Panc1 (cell line): ENCODE measurements at regions not wholly inside any gene's neighbourhood (a gene's known extent, or its start where the extent isn't known, plus 50 kb on each side); places are given as distances from the start of the nearest gene placed in this dataset.

Experiments
- TF ChIP-seq, protein P1 (sequence below), 2 experiments: IDR thresholded peaks; 2 replicates each; pipeline ENCODE4 v1.6.1; 2011 to 2012; ENCODE audit warnings: low read depth in 2 of 2, control low read depth in 1 of 2, low read length in 1 of 2, mild to moderate bottlenecking in 1 of 2, moderate library complexity in 1 of 2; ENCODE audit not compliant: insufficient read depth in 1 of 2
- TF ChIP-seq, protein P2 (sequence below): fragments of 450-650 bp; IDR thresholded peaks from 2 replicates; pipeline ENCODE4 v1.5.1; 2017; ENCODE audit warnings: mild to moderate bottlenecking

DNA sequence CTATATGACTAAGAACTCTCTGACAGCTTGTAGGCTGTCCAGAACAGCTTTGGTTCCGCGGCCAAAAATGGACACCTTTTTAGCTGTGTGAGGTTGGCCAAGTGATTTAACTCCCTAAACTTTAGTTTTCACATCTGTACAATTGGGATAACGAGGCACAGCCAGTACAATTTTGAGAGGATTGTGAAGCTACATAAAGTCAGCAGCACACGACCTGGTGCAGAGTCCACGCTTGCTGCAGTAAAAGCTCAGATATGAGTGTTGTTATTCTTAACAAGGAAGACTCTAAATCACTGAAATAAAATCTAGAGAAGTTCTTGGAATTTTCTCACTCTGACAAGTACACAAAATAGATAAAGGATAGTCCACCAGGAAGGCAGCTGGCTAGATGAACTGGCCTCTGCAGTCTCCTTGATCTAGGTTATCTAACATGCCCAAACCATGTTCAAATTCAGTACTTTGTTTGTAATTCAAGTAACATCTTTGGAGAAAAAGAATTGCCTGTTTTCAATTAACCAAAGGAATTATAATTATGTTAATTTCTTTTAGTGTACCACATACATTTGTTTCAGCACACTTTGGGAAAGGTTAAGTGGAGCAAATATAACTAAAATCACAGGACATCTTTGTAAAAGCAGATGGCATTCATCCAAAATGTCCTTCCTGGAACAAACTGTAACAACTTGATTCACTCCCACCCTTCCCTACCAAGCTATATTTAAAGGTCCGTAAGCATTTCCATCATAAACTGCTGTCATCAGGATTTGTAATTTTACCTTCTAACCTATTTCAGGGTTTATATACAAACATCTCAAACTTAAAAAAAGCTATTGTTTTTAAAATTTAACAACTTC, 201.7 kb upstream of the STK17B start:
- TF ChIP-seq, protein P1, sequence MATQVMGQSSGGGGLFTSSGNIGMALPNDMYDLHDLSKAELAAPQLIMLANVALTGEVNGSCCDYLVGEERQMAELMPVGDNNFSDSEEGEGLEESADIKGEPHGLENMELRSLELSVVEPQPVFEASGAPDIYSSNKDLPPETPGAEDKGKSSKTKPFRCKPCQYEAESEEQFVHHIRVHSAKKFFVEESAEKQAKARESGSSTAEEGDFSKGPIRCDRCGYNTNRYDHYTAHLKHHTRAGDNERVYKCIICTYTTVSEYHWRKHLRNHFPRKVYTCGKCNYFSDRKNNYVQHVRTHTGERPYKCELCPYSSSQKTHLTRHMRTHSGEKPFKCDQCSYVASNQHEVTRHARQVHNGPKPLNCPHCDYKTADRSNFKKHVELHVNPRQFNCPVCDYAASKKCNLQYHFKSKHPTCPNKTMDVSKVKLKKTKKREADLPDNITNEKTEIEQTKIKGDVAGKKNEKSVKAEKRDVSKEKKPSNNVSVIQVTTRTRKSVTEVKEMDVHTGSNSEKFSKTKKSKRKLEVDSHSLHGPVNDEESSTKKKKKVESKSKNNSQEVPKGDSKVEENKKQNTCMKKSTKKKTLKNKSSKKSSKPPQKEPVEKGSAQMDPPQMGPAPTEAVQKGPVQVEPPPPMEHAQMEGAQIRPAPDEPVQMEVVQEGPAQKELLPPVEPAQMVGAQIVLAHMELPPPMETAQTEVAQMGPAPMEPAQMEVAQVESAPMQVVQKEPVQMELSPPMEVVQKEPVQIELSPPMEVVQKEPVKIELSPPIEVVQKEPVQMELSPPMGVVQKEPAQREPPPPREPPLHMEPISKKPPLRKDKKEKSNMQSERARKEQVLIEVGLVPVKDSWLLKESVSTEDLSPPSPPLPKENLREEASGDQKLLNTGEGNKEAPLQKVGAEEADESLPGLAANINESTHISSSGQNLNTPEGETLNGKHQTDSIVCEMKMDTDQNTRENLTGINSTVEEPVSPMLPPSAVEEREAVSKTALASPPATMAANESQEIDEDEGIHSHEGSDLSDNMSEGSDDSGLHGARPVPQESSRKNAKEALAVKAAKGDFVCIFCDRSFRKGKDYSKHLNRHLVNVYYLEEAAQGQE (IDR thresholded peaks at IDR 0.05; ENCODE audit: insufficient read depth in 1 of 2, low read depth in 2 of 2, low read length in 1 of 2) = no peak
- TF ChIP-seq, protein P2, sequence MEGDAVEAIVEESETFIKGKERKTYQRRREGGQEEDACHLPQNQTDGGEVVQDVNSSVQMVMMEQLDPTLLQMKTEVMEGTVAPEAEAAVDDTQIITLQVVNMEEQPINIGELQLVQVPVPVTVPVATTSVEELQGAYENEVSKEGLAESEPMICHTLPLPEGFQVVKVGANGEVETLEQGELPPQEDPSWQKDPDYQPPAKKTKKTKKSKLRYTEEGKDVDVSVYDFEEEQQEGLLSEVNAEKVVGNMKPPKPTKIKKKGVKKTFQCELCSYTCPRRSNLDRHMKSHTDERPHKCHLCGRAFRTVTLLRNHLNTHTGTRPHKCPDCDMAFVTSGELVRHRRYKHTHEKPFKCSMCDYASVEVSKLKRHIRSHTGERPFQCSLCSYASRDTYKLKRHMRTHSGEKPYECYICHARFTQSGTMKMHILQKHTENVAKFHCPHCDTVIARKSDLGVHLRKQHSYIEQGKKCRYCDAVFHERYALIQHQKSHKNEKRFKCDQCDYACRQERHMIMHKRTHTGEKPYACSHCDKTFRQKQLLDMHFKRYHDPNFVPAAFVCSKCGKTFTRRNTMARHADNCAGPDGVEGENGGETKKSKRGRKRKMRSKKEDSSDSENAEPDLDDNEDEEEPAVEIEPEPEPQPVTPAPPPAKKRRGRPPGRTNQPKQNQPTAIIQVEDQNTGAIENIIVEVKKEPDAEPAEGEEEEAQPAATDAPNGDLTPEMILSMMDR = no peak
